ENCODE measurements at regions not wholly inside any gene's neighbourhood (a gene's known extent, or its start where the extent isn't known, plus 50 kb on each side); places are given as distances from the start of the nearest gene placed in this dataset.

DNA sequence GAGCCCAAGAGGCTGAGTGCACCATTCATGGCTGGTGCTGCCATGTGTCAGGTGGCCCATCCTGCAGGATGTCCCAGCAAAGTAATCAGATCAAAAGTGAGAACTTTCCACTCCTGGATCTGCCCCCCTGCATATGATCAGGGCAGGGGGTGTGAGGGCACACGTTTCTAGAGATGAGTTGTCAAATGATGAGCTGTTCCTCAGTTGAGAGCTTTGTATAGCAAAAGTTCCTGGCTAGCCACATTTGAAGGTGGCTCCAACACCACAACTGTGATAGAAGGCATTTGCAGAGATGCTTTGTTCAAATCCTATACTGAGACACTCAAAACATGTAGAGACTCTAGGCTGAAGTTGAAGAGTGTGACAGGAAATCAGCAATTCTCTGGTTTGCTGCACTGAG lies 501.8 kb downstream of the BCOR start:
- no peaks in the 10 kb centered on the region for H3K27me3 ChIP-seq (ENCODE audit: control insufficient read depth, insufficient read depth, low read length)
- POLR2A ChIA-PET: no interaction called here
- no peaks in the 10 kb centered on the region for H3K36me3 ChIP-seq (ENCODE audit: control insufficient read depth, insufficient read depth, low read length)
- no peak overlapping the region for H3K4me3 ChIP-seq (ENCODE audit: low read depth, low read length)
- TF ChIP-seq, protein P1, sequence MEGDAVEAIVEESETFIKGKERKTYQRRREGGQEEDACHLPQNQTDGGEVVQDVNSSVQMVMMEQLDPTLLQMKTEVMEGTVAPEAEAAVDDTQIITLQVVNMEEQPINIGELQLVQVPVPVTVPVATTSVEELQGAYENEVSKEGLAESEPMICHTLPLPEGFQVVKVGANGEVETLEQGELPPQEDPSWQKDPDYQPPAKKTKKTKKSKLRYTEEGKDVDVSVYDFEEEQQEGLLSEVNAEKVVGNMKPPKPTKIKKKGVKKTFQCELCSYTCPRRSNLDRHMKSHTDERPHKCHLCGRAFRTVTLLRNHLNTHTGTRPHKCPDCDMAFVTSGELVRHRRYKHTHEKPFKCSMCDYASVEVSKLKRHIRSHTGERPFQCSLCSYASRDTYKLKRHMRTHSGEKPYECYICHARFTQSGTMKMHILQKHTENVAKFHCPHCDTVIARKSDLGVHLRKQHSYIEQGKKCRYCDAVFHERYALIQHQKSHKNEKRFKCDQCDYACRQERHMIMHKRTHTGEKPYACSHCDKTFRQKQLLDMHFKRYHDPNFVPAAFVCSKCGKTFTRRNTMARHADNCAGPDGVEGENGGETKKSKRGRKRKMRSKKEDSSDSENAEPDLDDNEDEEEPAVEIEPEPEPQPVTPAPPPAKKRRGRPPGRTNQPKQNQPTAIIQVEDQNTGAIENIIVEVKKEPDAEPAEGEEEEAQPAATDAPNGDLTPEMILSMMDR (IDR thresholded peaks at IDR 0.05; ENCODE audit: insufficient read depth, low read depth, low read length): no peak
- no peak for DNase-seq (ENCODE audit: low read depth)
- CTCF ChIA-PET: no interaction called here

DNA sequence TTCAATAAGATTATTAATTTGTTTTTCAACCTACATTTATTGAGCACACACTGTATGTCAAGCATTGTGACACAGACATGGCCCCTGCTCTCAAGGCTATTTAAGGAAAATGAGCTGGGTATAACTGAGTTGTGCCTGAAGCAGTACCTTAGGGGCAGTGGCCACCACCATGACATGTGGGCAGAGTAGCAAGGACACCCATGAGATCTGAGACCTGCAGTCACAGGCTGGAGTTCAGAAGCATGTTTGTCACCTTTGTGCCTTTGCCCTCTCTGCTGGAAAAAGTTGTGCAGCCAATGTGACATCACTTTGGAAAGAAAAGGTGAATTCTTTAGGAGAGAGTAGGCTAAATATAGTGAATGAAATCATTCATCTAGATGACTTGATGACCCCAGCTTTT lies 501.3 kb downstream of the BCOR start:
- Histone ChIP-seq H3K36me3 (ENCODE audit: control insufficient read depth, insufficient read depth, low read length) (no peaks in the 10 kb centered on the region), H3K27me3 (ENCODE audit: control insufficient read depth, insufficient read depth, low read length) (no peaks in the 10 kb centered on the region), H3K4me3 (ENCODE audit: low read depth, low read length) (no peak overlapping the region)
- no peak for DNase-seq (ENCODE audit: low read depth)
- TF ChIP-seq, protein P1 (IDR thresholded peaks at IDR 0.05; ENCODE audit: insufficient read depth, low read depth, low read length): no peak
- ChIA-PET CTCF (no interaction called here), POLR2A (no interaction called here)

DNA sequence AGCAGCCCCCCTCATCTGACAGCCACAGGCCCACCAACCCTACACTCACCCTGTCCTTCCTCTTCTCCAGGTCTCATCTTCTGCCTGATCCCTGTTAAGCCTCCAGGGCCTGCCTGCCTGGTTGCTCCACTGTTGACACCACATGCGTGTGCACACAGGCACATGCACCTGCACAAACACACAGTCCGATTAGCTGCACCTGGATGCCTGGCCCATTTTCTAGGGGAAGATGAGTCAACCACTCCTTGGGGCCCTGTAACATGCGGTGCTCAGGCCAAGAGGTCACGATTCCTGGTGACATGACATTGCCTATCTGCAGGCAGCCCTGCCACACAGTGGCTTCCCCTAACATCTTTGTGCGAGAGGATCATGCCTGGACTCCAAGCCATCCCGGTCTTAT lies 498.4 kb downstream of the BCOR start:
- CTCF ChIA-PET: no interaction called here
- TF ChIP-seq, protein P1 (IDR thresholded peaks at IDR 0.05; ENCODE audit: insufficient read depth, low read depth, low read length): no peak
- no peaks in the 10 kb centered on the region for H3K27me3 ChIP-seq (ENCODE audit: control insufficient read depth, insufficient read depth, low read length)
- DNase-seq (ENCODE audit: low read depth): no peak
- POLR2A ChIA-PET: no interaction called here
- H3K36me3 ChIP-seq (ENCODE audit: control insufficient read depth, insufficient read depth, low read length): no peaks in the 10 kb centered on the region
- no peak overlapping the region for H3K4me3 ChIP-seq (ENCODE audit: low read depth, low read length)

DNA sequence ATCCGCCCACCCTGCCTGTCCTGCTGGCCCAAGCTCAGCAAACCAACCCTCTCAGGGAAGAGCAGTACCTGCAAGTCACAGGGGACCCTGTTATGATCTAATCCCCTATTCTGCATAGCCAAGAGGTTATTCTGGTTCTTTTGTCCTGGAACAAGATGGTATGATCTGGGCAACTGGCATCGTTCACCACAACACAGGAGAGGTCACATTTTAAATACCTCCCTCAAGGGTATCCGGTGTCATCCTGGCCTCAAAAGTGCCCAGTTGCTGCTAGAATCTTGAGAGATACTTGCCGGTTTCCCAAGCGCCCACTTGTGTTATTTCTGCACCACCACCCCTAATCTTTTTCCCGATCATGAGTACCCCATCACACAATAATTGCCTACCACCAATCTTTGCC lies 497.5 kb downstream of the BCOR start:
- CTCF ChIA-PET: interaction anchor here (0.6 kb wide), 1 partner anchor 1662 kb away, joined by 4 read pairs; no protein-coding TSS in a partner anchor

DNA sequence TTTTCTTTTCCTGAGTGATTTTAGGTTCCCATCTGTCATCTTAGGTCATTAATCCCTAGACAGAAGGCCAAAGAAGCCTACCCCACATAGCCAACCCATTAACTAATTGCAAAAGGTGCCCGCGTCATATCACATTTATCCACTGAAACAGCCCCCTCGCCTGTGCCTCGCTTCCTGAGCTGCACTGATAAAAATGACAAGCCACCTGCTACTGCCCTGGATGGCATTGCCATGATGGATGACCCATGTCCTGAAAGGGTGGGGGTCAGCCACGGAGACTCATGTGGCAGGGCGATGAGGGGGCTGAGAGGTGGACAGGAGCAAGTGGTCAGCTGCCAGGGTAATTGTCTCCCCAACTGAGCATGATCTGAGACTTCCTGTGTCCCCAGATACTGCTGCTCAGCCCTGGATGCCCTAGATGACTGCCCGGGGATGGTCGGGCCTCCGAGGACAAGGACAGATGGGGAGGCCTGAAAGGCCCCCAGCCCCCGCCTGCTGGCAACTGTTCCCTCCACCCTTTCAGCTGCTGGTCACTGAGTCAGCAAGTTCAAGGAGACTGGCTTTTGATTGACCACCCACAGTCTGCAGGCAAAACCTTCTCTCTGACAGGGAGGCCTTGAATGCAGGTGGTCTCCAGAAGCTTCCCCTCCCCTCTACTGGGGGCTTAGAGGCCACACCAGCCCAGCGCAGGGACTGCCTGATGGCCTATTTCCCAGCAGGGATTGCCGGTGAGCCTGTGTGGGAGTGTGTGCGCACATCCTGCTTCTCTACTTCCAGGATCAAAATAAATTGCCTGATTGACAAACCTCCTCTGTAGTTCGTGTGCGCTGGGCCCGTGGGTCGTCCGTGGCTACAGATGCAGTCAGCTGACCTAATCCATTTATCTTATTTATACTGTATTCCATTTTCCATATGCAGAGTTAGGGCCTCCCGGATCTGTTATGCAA lies 496.3 kb downstream of the BCOR start:
- DNase-seq (ENCODE audit: low read depth): no peak
- Histone ChIP-seq H3K4me3 (ENCODE audit: low read depth, low read length) (no peak overlapping the region), H3K27me3 (ENCODE audit: control insufficient read depth, insufficient read depth, low read length) (no peaks in the 10 kb centered on the region), H3K36me3 (ENCODE audit: control insufficient read depth, insufficient read depth, low read length) (no peaks in the 10 kb centered on the region)
- CTCF ChIA-PET: no interaction called here
- POLR2A ChIA-PET: no interaction called here
- TF ChIP-seq, protein P1 (IDR thresholded peaks at IDR 0.05; ENCODE audit: insufficient read depth, low read depth, low read length): no peak

More for the DNA sequence above, 497.5 kb downstream of the BCOR start:
- H3K4me3 ChIP-seq (ENCODE audit: low read depth, low read length): no peak overlapping the region
- H3K36me3 ChIP-seq (ENCODE audit: control insufficient read depth, insufficient read depth, low read length): no peaks in the 10 kb centered on the region
- DNase-seq (ENCODE audit: low read depth): no peak
- TF ChIP-seq, protein P1 (IDR thresholded peaks at IDR 0.05; ENCODE audit: insufficient read depth, low read depth, low read length): no peak
- no peaks in the 10 kb centered on the region for H3K27me3 ChIP-seq (ENCODE audit: control insufficient read depth, insufficient read depth, low read length)
- POLR2A ChIA-PET: no interaction called here

Measured in BJ (cell line).